Smooth muscle cell (in vitro differentiated cells): ENCODE measurements at regions not wholly inside any gene's neighbourhood (a gene's known extent, or its start where the extent isn't known, plus 50 kb on each side); places are given as distances from the start of the nearest gene placed in this dataset.
A peak's percentile ranks its signal among the peaks of the same experiment; 100 is the strongest.

Experiments
- DNase-seq: peaks from one replicate; lab custom pipeline; 2025; ENCODE audit not compliant: unreplicated experiment; lab: John Stamatoyannopoulos, UW
- H2AFZ ChIP-seq: fragments of 200-600 bp; sonication (generic); 2 replicates; pipeline ENCODE4 v1.6.0; 2016; ENCODE audit warnings: antibody characterized with exemption, low read depth, mild to moderate bottlenecking
- H3F3A ChIP-seq: fragments of 200-600 bp; sonication (generic); 2 replicates; pipeline ENCODE4 v1.6.0; 2017; ENCODE audit warnings: antibody characterized with exemption, low read depth
- H3K27ac ChIP-seq: fragments of 200-600 bp; sonication (generic); 2 replicates; pipeline ENCODE4 v1.5.1; 2016; ENCODE audit warnings: low read depth, mild to moderate bottlenecking
- H3K27me3 ChIP-seq: fragments of 200-600 bp; sonication (generic); 2 replicates; pipeline ENCODE4 v1.6.1; 2016; ENCODE audit warnings: low read depth, mild to moderate bottlenecking
- H3K36me3 ChIP-seq: fragments of 200-600 bp; sonication (generic); 2 replicates; pipeline ENCODE4 v1.5.1; 2016; ENCODE audit warnings: low read depth
- H3K4me1 ChIP-seq: fragments of 200-600 bp; sonication (generic); 2 replicates; pipeline ENCODE4 v1.5.1; 2016; ENCODE audit warnings: low read depth
- H3K4me2 ChIP-seq: fragments of 200-600 bp; sonication (generic); 2 replicates; pipeline ENCODE4 v1.6.0; 2016; ENCODE audit warnings: mild to moderate bottlenecking
- H3K4me3 ChIP-seq: fragments of 200-600 bp; sonication (generic); 2 replicates; pipeline ENCODE4 v1.5.1; 2016; ENCODE audit warnings: mild to moderate bottlenecking
- H3K79me2 ChIP-seq: fragments of 200-600 bp; sonication (generic); 2 replicates; pipeline ENCODE4 v1.6.0; 2016; ENCODE audit warnings: low read depth, mild to moderate bottlenecking
- H3K9ac ChIP-seq: fragments of 200-600 bp; sonication (generic); 2 replicates; pipeline ENCODE4 v1.6.0; 2016; ENCODE audit warnings: low read depth
- H3K9me3 ChIP-seq: fragments of 200-600 bp; sonication (generic); replicated peaks from 2 replicates; pipeline ENCODE4 v1.5.1; 2016; ENCODE audit warnings: low read depth
- H4K20me1 ChIP-seq: fragments of 200-600 bp; sonication (generic); 2 replicates; pipeline ENCODE4 v1.6.0; 2016; ENCODE audit warnings: low read depth
- CTCF ChIP-seq: fragments of 200-600 bp; sonication (generic); IDR thresholded peaks from 2 replicates; pipeline ENCODE4 v1.5.1; 2017; ENCODE audit warnings: borderline replicate concordance, mild to moderate bottlenecking, antibody characterized with exemption; ENCODE audit not compliant: insufficient read depth, poor library complexity, severe bottlenecking
- WGBS: methylation state at CpG from one replicate; pipeline ENCODE4 v1.1.7; 2016; ENCODE audit warnings: low lambda C conversion rate; 5-methylcytosine and 5-hydroxymethylcytosine counted together

- Histone ChIP-seq H3K4me1 (no peaks in the 10 kb centered on the region), H3K9me3 (no peaks in the 10 kb centered on the region), H2AFZ (no peak overlapping the region), H4K20me1 (no peaks in the 10 kb centered on the region), H3K27me3 (no peaks in the 10 kb centered on the region), H3K9ac (no peak overlapping the region), H3F3A (no peaks in the 10 kb centered on the region), H3K4me2 (peak overlapping the region; percentile 6), H3K4me3 (no peak overlapping the region), H3K27ac (no peak overlapping the region), H3K36me3 (no peaks in the 10 kb centered on the region), H3K79me2 (no peaks in the 10 kb centered on the region)
- no peak for TF ChIP-seq CTCF
- WGBS: 30% methylated on average over 1 of the region's 1 CpG
- no peak for DNase-seq
Observed at GRCh38 chr6:74782346-74782745, 423.5 kb downstream of the COL12A1 start.

- H4K20me1 ChIP-seq: no peaks in the 10 kb centered on the region
- no peak for DNase-seq
- H3F3A ChIP-seq: no peaks in the 10 kb centered on the region
- no peaks in the 10 kb centered on the region for H3K79me2 ChIP-seq
- H3K9me3 ChIP-seq: no peaks in the 10 kb centered on the region
- no peak overlapping the region for H3K27ac ChIP-seq
- H3K4me3 ChIP-seq: no peak overlapping the region
- no peak for TF ChIP-seq CTCF
- no peak overlapping the region for H3K4me2 ChIP-seq
- H3K4me1 ChIP-seq: no peaks in the 10 kb centered on the region
- H2AFZ ChIP-seq: no peak overlapping the region
- H3K36me3 ChIP-seq: no peaks in the 10 kb centered on the region
- no peaks in the 10 kb centered on the region for H3K27me3 ChIP-seq
- H3K9ac ChIP-seq: no peak overlapping the region
Observed at GRCh38 chr6:74780831-74781230, 425.0 kb downstream of the COL12A1 start.

- peaks cover 13% of the 10 kb centered on the region for H3K27me3 ChIP-seq
- H3K27ac ChIP-seq: no peak overlapping the region
- H3K4me2 ChIP-seq: no peak overlapping the region
- H3K4me1 ChIP-seq: no peaks in the 10 kb centered on the region
- H3K36me3 ChIP-seq: no peaks in the 10 kb centered on the region
- no peaks in the 10 kb centered on the region for H3K79me2 ChIP-seq
- no peak for DNase-seq
- no peak overlapping the region for H2AFZ ChIP-seq
- no peaks in the 10 kb centered on the region for H4K20me1 ChIP-seq
- no peaks in the 10 kb centered on the region for H3K9me3 ChIP-seq
- H3K9ac ChIP-seq: no peak overlapping the region
- no peak for TF ChIP-seq CTCF
- H3K4me3 ChIP-seq: no peak overlapping the region
- no peaks in the 10 kb centered on the region for H3F3A ChIP-seq
Observed at GRCh38 chr6:74768738-74769137, 437.1 kb downstream of the COL12A1 start.

- H3K9ac ChIP-seq: no peak overlapping the region
- no peak overlapping the region for H3K4me2 ChIP-seq
- H3K79me2 ChIP-seq: no peaks in the 10 kb centered on the region
- no peak overlapping the region for H2AFZ ChIP-seq
- no peaks in the 10 kb centered on the region for H3K36me3 ChIP-seq
- no peaks in the 10 kb centered on the region for H4K20me1 ChIP-seq
- no peaks in the 10 kb centered on the region for H3K9me3 ChIP-seq
- no peak for DNase-seq
- 92% methylated on average over 3 of the region's 3 CpGs for WGBS
- TF ChIP-seq CTCF: no peak
- peaks cover 13% of the 10 kb centered on the region for H3K27me3 ChIP-seq
- H3F3A ChIP-seq: no peaks in the 10 kb centered on the region
- H3K27ac ChIP-seq: no peak overlapping the region
- no peak overlapping the region for H3K4me3 ChIP-seq
- H3K4me1 ChIP-seq: no peaks in the 10 kb centered on the region
Observed at GRCh38 chr6:74768120-74768519, 437.7 kb downstream of the COL12A1 start.
